COLO829 (cell line): ENCODE measurements at regions not wholly inside any gene's neighbourhood (a gene's known extent, or its start where the extent isn't known, plus 50 kb on each side); places are given as distances from the start of the nearest gene placed in this dataset.
"Not testable (repeated sequence)": the region's sequence is repeated elsewhere in the genome, so short reads cannot be mapped to it uniquely, and the experiment has no call there.

Source experiments
- DNase-seq: peaks from one replicate; pipeline ENCODE4 v3.0.0; 2012; ENCODE audit warnings: low spot score

DNA sequence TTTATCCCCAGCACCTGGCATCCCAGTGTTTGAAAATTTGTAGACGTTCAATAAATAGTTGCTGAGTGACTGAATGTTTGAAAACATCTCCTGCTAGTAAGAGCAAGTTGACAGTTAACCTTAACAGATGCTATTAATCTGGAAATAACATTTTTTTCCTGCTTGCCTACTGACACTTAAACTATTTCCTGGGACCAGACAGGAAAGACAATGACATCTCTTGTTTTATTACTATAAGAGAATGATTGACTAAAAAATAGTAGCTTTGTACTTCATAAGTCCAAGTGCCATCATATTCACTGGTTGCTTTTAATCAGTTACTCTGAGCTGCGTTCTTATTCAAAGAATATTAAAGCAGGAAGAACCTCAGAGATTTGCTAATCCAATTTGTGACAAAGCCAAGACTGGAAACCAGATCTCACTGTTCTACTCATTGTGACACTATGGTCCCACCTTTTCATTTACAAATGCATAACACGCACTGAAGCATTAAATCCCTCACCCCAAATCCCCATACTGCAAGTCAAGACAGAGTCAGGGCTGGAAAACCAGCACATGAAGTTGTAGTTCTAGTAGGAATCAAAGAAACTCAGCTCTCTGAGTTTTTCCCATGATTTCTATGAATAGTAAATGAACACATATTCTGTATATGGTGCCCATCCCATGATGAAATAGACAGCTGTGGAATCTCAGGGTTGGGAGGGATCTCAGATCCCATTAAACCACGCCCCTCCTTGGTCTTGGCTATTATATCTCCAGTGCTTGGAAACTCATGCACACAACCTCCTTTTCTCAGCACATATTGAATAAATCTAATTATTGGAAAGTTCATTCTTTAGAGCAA is 212.7 kb upstream of the P2RY1 start:
- DNase-seq = peak; percentile 70

GRCh38 chr3:152622811-152623167 is 212.1 kb upstream of the P2RY1 start:
- DNase-seq = peak; percentile 40

- DNase-seq = no peak
Observed at GRCh38 chr3:152623286-152623911, 211.5 kb upstream of the P2RY1 start.

- no peak for DNase-seq
Observed at GRCh38 chr3:152626226-152626625, 208.7 kb upstream of the P2RY1 start.

- DNase-seq = no peak
Observed at GRCh38 chr3:152628496-152628895, 206.4 kb upstream of the P2RY1 start.

GRCh38 chr3:152629363-152630122 is 205.4 kb upstream of the P2RY1 start:
- DNase-seq = no peak

GRCh38 chr3:152635389-152635788 is 199.5 kb upstream of the P2RY1 start:
- no peak for DNase-seq

DNA sequence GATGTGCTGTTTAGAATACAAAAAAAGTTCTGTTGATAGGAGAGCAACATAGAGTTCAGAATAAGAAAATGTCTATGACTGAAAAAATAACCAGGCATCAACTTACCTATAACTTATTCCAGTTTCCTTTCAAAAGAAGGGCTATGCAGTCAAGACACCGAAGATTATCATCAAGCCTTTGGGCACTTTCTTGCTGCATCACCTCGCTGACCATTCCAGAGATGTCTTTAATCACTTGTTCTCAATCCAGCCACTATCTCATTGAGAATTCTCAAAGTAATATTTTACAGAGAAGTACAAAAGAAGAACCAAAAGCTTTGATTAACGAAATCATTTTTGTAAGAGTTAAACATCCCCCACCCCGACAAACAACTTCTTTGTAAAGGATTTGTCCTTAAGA is 198.3 kb upstream of the P2RY1 start:
- DNase-seq = no peak

- no peak for DNase-seq
Observed at GRCh38 chr3:152638214-152638613, 196.7 kb upstream of the P2RY1 start.

- no peak for DNase-seq
Observed at GRCh38 chr3:152638707-152639450, 196.1 kb upstream of the P2RY1 start.

DNA sequence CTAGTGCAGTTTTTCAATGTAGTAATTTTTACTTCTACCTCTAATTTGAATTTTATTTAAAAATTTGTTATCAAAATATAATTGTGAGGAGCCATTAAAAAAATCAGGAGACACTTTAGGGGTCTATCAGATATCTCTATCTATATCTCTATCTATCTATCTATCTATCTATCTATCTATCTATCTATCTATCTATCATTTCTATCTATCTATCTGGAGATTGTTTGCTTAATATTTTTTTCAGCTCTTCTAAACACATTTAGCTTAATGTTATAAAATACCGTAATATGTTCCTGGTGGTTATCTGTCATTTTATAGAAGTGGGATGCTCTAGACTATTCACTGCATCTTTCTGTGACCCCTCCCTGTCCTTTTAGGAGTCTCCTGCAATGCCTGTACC is 193.7 kb upstream of the P2RY1 start:
- no peak for DNase-seq

DNA sequence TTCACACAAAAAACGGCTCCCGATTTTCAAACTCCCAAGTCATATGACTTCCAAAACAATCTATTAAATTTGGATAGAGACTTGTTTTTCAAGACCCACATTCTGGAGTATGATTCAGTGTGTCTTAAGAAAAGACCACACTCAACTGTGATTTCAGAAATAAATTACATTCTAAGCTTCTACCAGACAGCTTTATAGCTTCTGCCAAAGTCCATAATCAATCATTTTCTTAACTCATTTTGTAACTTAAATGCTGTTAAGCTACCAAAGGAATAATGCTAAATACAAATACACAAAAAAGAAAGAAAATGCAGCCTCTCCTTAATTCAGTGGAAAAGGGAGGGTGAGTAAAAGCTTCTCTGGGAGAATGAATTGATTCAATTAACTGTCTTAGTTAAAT is 192.3 kb upstream of the P2RY1 start:
- DNase-seq = no peak

- no peak for DNase-seq
Observed at GRCh38 chr3:152644478-152644877, 190.5 kb upstream of the P2RY1 start.

DNA sequence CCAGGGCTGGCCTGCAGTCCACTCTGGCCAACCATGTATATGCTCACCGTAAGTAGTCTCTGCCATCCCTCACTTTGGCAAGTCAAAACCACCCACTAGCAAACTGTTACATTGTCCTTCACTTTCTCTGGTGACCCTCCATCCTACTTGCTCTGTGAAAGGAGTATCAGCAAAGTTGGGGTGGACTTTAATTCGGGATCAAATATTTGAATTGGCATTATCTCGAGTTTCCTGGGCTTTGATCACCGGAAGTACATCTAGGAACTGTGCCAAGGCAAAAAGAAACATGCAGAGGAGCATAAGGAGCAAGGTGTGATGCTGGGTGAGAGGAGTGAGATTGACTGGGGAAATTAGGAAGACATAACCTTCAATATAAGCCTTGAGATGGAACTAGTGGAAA is 188.9 kb upstream of the P2RY1 start:
- DNase-seq = no peak

DNA sequence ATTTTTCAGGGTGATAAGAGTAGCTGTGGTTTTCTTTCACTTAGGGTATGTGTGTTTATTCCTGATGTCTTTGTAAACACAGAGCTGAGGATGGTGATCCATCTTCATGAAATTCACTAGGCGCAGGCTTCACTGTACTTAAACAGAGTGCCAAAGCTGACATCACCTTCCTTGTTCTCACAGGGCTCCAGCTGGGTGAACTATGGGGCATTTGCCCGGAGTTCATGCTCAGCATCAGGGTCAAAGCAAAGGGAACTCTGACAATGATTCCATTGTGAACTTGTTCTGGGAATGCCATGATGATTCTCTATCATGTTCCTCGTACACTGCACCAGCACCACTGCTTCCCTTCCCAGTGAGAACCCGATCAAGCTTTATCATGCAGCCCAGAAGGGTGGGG is 184.8 kb upstream of the P2RY1 start:
- DNase-seq = peak; percentile 93

GRCh38 chr3:152650923-152651322 is 184.0 kb upstream of the P2RY1 start:
- DNase-seq = not testable (repeated sequence)

- DNase-seq = no peak
Observed at GRCh38 chr3:152656214-152656971, 178.5 kb upstream of the P2RY1 start.

- no peak for DNase-seq
Observed at GRCh38 chr3:152656972-152657355, 178.0 kb upstream of the P2RY1 start.

GRCh38 chr3:152658977-152659720 is 175.8 kb upstream of the P2RY1 start:
- DNase-seq = no peak

GRCh38 chr3:152662157-152662556 is 172.8 kb upstream of the P2RY1 start:
- DNase-seq = no peak

GRCh38 chr3:152664766-152665165 is 170.2 kb upstream of the P2RY1 start:
- DNase-seq = no peak
